Liver (tissue), 7 donors: ENCODE measurements at regions not wholly inside any gene's neighbourhood (a gene's known extent, or its start where the extent isn't known, plus 50 kb on each side); places are given as distances from the start of the nearest gene placed in this dataset.

Experiments used
- DNase-seq: peaks from one replicate; pipeline ENCODE4 v3.0.0-alpha.2; 2017; ENCODE audit warnings: low spot score
- H3K27ac ChIP-seq, 2 donors: one replicate each; pipeline ENCODE4 v1.7.0; 2013; ENCODE audit warnings: inconsistent platforms in 2 of 2, low read length in 2 of 2, control low read depth in 1 of 2, low read depth in 1 of 2, mild to moderate bottlenecking in 1 of 2
- H3K27me3 ChIP-seq, 4 donors: one replicate each; pipeline versions ENCODE4 v1.6.1 to v1.7.0; 2013; ENCODE audit warnings: low read length in 3 of 4, inconsistent platforms in 1 of 4, mild to moderate bottlenecking in 1 of 4, moderate library complexity in 1 of 4; ENCODE audit not compliant: control insufficient read depth in 4 of 4, insufficient read depth in 4 of 4
- H3K36me3 ChIP-seq, 4 donors: one replicate each; pipeline versions ENCODE4 v1.6.1 to v1.7.0; 2013; ENCODE audit warnings: low read length in 3 of 4, mild to moderate bottlenecking in 3 of 4, low read depth in 1 of 4, moderate library complexity in 1 of 4; ENCODE audit not compliant: control insufficient read depth in 4 of 4, insufficient read depth in 3 of 4
- H3K4me1 ChIP-seq, 4 donors: one replicate each; pipeline versions ENCODE4 v1.6.1 to v1.7.0; 2013; ENCODE audit warnings: low read length in 3 of 4, mild to moderate bottlenecking in 3 of 4, moderate library complexity in 1 of 4; ENCODE audit not compliant: control insufficient read depth in 4 of 4, insufficient read depth in 4 of 4
- H3K4me3 ChIP-seq, 3 donors: one replicate each; pipeline versions ENCODE4 v1.6.1 to v1.7.0; 2013; ENCODE audit warnings: low read length in 3 of 3, control low read depth in 1 of 3, low read depth in 1 of 3, mild to moderate bottlenecking in 1 of 3
- H3K9ac ChIP-seq, 2 donors: one replicate each; pipeline ENCODE4 v1.7.0; 2013; ENCODE audit warnings: low read length in 2 of 2, mild to moderate bottlenecking in 2 of 2, moderate library complexity in 2 of 2, control low read depth in 1 of 2, low read depth in 1 of 2
- H3K9me3 ChIP-seq, 4 donors: one replicate each; pipeline versions ENCODE4 v1.6.1 to v1.7.0; 2013; ENCODE audit warnings: low read length in 3 of 4; ENCODE audit not compliant: control insufficient read depth in 4 of 4
- ATF3 ChIP-seq: IDR thresholded peaks from 2 replicates; pipeline ENCODE4 v1.6.1; 2016; ENCODE audit warnings: antibody characterized with exemption
- EGR1 ChIP-seq, 2 donors: IDR thresholded peaks; 2 replicates each; pipeline ENCODE4 v1.6.1; 2016 to 2018; ENCODE audit warnings: antibody characterized with exemption in 2 of 2, low read depth in 2 of 2
- FOXA1 ChIP-seq: IDR thresholded peaks from 2 replicates; pipeline ENCODE4 v1.6.1; 2016; ENCODE audit warnings: antibody characterized with exemption
- FOXA2 ChIP-seq: IDR thresholded peaks from 2 replicates; pipeline ENCODE4 v1.6.1; 2016; ENCODE audit warnings: antibody characterized with exemption
- GABPA ChIP-seq, 2 donors: IDR thresholded peaks in 1 of 2; conservative IDR thresholded peaks in 1 of 2; 2 replicates each; pipeline ENCODE4 v1.6.1; 2016; ENCODE audit warnings: antibody characterized with exemption in 2 of 2, mild to moderate bottlenecking in 1 of 2, moderate library complexity in 1 of 2
- HNF4A ChIP-seq, 2 donors: conservative IDR thresholded peaks; 2 replicates each; pipeline ENCODE4 v1.6.1; 2016; ENCODE audit warnings: antibody characterized with exemption in 2 of 2, mild to moderate bottlenecking in 2 of 2
- HNF4G ChIP-seq: IDR thresholded peaks from 2 replicates; pipeline ENCODE4 v1.6.1; 2016; ENCODE audit warnings: antibody characterized with exemption
- JUND ChIP-seq, 2 donors: IDR thresholded peaks; 2 replicates each; pipeline ENCODE4 v1.6.1; 2016; ENCODE audit warnings: antibody characterized with exemption in 2 of 2
- NR2F2 ChIP-seq: IDR thresholded peaks from 2 replicates; pipeline ENCODE4 v1.6.1; 2016; ENCODE audit warnings: antibody characterized with exemption
- RAD21 ChIP-seq, 2 donors: IDR thresholded peaks; 2 replicates each; pipeline ENCODE4 v1.6.1; 2016; ENCODE audit warnings: antibody characterized with exemption in 2 of 2, mild to moderate bottlenecking in 2 of 2
- RXRA ChIP-seq, 2 donors: IDR thresholded peaks; 2 replicates each; pipeline ENCODE4 v1.6.1; 2017 to 2018; ENCODE audit warnings: antibody characterized with exemption in 2 of 2, mild to moderate bottlenecking in 1 of 2
- SP1 ChIP-seq: IDR thresholded peaks from 2 replicates; pipeline ENCODE4 v1.6.1; 2018; ENCODE audit warnings: antibody characterized with exemption, mild to moderate bottlenecking
- TAF1 ChIP-seq: conservative IDR thresholded peaks from 2 replicates; pipeline ENCODE4 v1.6.1; 2016; ENCODE audit warnings: antibody characterized with exemption, mild to moderate bottlenecking
- YY1 ChIP-seq: IDR thresholded peaks from 2 replicates; pipeline ENCODE4 v1.6.1; 2016; ENCODE audit warnings: antibody characterized with exemption, mild to moderate bottlenecking
- WGBS: extraction: QIAGEN DNeasy Blood & Tissue Kit; methylation state at CpG from one replicate; pipeline ENCODE4 v1.1.7; 2013; 5-methylcytosine and 5-hydroxymethylcytosine counted together
- TF ChIP-seq, protein P1 (sequence below): IDR thresholded peaks from 2 replicates; pipeline ENCODE4 v1.6.1; 2016; ENCODE audit warnings: antibody characterized with exemption
- TF ChIP-seq, protein P2 (sequence below): IDR thresholded peaks from 2 replicates; pipeline ENCODE4 v1.6.1; 2016; ENCODE audit warnings: antibody characterized with exemption, mild to moderate bottlenecking
- donor health status: healthy.
- donor health status: healthy.
- donor health status: healthy.
- donor health status: healthy.

- no peak for TF ChIP-seq HNF4G
- TF ChIP-seq JUND (IDR thresholded peaks at IDR 0.05): no peak
- no peak for TF ChIP-seq YY1
- TF ChIP-seq SP1: no peak
- TF ChIP-seq FOXA2: no peak
- Histone ChIP-seq H3K27me3 (no peaks in the 10 kb centered on the region), H3K9me3 (peaks cover 0 to 5% (median 2%) of the 10 kb centered on the region in 4 donors), H3K4me3 (no peak overlapping the region), H3K36me3 (no peaks in the 10 kb centered on the region), H3K27ac (no peak overlapping the region), H3K9ac (no peak overlapping the region), H3K4me1 (no peaks in the 10 kb centered on the region)
- WGBS: 76% methylated on average over 3 of the region's 3 CpGs
- DNase-seq: no peak
Observed at GRCh38 chr11:11722861-11723260, 101.1 kb upstream of the GALNT18 start.

- Histone ChIP-seq H3K27me3 (no peaks in the 10 kb centered on the region), H3K36me3 (no peaks in the 10 kb centered on the region), H3K4me3 (no peak overlapping the region), H3K4me1 (no peaks in the 10 kb centered on the region), H3K9ac (no peak overlapping the region), H3K27ac (no peak overlapping the region), H3K9me3 (peaks cover 0 to 5% (median 2%) of the 10 kb centered on the region in 4 donors)
- no peak for DNase-seq
- WGBS: 92% methylated on average over 3 of the region's 3 CpGs
- TF ChIP-seq NR2F2 (no peak), YY1 (no peak), HNF4A (conservative IDR thresholded peaks at IDR 0.05) (no peak), FOXA2 (no peak), TAF1 (no peak), ATF3 (no peak), EGR1 (IDR thresholded peaks at IDR 0.05; ENCODE audit: low read depth in 2 of 2) (no peak), FOXA1 (no peak), RXRA (IDR thresholded peaks at IDR 0.05) (no peak)
- TF ChIP-seq, protein P1, sequence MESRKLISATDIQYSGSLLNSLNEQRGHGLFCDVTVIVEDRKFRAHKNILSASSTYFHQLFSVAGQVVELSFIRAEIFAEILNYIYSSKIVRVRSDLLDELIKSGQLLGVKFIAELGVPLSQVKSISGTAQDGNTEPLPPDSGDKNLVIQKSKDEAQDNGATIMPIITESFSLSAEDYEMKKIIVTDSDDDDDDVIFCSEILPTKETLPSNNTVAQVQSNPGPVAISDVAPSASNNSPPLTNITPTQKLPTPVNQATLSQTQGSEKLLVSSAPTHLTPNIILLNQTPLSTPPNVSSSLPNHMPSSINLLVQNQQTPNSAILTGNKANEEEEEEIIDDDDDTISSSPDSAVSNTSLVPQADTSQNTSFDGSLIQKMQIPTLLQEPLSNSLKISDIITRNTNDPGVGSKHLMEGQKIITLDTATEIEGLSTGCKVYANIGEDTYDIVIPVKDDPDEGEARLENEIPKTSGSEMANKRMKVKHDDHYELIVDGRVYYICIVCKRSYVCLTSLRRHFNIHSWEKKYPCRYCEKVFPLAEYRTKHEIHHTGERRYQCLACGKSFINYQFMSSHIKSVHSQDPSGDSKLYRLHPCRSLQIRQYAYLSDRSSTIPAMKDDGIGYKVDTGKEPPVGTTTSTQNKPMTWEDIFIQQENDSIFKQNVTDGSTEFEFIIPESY: no peak
Observed at GRCh38 chr11:11722246-11722645, 100.4 kb upstream of the GALNT18 start.

- Histone ChIP-seq H3K36me3 (no peaks in the 10 kb centered on the region), H3K9ac (no peak overlapping the region), H3K4me3 (no peak overlapping the region), H3K27me3 (no peaks in the 10 kb centered on the region), H3K27ac (no peak overlapping the region), H3K9me3 (peaks cover 0 to 5% (median 2%) of the 10 kb centered on the region in 4 donors), H3K4me1 (no peaks in the 10 kb centered on the region)
- WGBS: 71% methylated on average over 3 of the region's 3 CpGs
- DNase-seq: no peak
- TF ChIP-seq JUND (IDR thresholded peaks at IDR 0.05) (no peak), HNF4A (conservative IDR thresholded peaks at IDR 0.05) (no peak), SP1 (no peak), GABPA (IDR thresholded peaks at IDR 0.05 in 1 of 2, conservative IDR thresholded peaks at IDR 0.05 in 1 of 2) (no peak), YY1 (no peak), RAD21 (IDR thresholded peaks at IDR 0.05) (no peak), EGR1 (IDR thresholded peaks at IDR 0.05; ENCODE audit: low read depth in 2 of 2) (no peak), FOXA1 (no peak), NR2F2 (no peak), TAF1 (no peak), HNF4G (no peak), ATF3 (no peak)
- TF ChIP-seq, protein P1: no peak
- TF ChIP-seq, protein P2, sequence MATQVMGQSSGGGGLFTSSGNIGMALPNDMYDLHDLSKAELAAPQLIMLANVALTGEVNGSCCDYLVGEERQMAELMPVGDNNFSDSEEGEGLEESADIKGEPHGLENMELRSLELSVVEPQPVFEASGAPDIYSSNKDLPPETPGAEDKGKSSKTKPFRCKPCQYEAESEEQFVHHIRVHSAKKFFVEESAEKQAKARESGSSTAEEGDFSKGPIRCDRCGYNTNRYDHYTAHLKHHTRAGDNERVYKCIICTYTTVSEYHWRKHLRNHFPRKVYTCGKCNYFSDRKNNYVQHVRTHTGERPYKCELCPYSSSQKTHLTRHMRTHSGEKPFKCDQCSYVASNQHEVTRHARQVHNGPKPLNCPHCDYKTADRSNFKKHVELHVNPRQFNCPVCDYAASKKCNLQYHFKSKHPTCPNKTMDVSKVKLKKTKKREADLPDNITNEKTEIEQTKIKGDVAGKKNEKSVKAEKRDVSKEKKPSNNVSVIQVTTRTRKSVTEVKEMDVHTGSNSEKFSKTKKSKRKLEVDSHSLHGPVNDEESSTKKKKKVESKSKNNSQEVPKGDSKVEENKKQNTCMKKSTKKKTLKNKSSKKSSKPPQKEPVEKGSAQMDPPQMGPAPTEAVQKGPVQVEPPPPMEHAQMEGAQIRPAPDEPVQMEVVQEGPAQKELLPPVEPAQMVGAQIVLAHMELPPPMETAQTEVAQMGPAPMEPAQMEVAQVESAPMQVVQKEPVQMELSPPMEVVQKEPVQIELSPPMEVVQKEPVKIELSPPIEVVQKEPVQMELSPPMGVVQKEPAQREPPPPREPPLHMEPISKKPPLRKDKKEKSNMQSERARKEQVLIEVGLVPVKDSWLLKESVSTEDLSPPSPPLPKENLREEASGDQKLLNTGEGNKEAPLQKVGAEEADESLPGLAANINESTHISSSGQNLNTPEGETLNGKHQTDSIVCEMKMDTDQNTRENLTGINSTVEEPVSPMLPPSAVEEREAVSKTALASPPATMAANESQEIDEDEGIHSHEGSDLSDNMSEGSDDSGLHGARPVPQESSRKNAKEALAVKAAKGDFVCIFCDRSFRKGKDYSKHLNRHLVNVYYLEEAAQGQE: no peak
Observed at GRCh38 chr11:11718511-11718910, 96.7 kb upstream of the GALNT18 start.
